HG02678 (cell line): ENCODE measurements at regions not wholly inside any gene's neighbourhood (a gene's known extent, or its start where the extent isn't known, plus 50 kb on each side); places are given as distances from the start of the nearest gene placed in this dataset.
A peak's percentile ranks its signal among the peaks of the same experiment; 100 is the strongest.
"Not testable (repeated sequence)": the region's sequence is repeated elsewhere in the genome, so short reads cannot be mapped to it uniquely, and the experiment has no call there.

Experiments
- ATAC-seq: cut with Tn5 transposase; IDR thresholded peaks from one replicate; pipeline ENCODE4 v1.9.1; 2021; ENCODE audit warnings: mild to moderate bottlenecking, moderate library complexity; ENCODE audit not compliant: unreplicated experiment

DNA sequence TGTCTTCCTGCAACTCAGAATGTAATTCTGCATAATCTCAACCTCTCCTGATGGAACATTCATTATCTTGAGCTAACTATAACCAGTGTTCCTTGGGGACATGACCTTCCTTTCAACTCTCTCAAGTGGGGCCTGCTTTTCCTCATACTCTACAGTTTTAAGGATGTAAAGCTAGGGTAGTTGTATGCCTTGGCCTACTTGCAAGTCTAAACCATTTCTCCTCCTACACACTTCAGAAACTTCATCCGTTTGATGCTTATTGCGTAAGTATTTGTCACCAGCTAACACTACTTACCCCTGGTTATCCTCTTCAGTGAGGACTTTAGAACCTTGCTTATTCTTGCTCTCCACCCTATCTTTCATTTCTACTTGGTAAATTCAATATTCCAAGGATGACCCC lies 548.9 kb downstream of the HINT1 start:
- no peak for ATAC-seq

DNA sequence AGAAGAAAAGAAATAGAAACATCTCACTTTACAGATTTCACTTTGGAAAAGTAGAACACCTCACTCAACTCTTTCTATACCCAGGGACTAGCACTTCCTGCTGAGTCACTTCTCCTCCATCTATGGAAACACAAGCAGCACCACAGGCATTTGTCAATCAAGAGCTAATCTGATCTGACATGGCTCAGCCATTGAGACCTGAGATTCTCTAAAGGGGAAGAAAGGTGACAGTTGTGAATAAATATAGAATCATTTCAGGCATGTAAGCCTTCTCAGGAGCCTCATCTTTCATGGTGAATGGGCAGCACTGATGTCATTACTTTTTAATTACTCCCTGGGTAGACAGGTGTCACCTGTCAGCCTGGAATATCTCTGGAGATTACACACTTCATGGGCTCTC lies 559.8 kb downstream of the HINT1 start:
- ATAC-seq: no peak

DNA sequence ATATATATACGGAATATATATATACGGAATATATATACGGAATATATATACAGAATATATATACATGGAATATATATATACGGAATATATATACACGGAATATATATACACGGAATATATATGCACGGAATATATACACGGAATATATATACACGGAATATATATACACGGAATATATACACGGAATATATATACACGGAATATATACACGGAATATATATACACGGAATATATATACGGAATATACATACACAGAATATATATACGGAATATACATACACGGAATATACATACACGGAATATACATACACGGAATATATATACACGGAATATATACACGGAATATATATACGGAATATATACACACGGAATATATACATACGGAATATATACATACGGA lies 568.4 kb downstream of the HINT1 start:
- ATAC-seq: not testable (repeated sequence)

DNA sequence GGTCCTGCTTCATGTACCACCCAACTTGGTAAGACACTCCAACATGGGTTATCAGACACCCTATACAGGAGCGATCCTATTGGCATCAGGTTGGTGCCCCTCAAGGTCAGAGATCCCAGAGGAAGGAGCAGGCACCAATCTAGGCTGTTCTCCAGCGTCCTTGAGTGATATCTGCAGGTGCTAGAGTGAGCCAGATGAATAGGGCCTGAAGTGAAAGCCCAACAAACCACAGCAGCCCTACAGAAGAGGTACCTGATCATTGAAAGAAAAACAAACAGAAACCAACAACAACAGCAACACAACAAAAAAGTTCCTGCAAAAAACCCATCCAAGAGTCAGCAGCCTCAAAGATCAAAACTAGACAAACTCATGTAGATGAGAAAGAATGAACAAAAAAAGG lies 584.8 kb downstream of the HINT1 start:
- no peak for ATAC-seq

DNA sequence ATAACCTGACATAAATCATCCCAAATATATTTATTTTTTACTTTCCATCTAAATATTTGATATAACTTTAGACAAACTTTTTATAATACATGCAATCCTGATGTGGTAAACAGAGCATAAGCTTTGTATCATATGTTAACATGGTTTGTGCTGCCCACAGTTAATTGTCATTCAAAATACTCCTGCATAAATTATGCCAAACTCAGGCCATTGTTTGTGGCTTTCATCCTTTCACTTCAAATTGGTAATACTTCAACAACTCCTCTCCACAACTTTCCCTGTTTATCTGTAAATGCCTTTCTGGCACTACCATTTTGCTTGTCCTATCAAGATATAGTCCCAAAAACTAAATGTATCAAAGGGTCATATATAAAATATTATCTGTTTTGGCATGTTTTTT lies 586.7 kb downstream of the HINT1 start:
- ATAC-seq: no peak

DNA sequence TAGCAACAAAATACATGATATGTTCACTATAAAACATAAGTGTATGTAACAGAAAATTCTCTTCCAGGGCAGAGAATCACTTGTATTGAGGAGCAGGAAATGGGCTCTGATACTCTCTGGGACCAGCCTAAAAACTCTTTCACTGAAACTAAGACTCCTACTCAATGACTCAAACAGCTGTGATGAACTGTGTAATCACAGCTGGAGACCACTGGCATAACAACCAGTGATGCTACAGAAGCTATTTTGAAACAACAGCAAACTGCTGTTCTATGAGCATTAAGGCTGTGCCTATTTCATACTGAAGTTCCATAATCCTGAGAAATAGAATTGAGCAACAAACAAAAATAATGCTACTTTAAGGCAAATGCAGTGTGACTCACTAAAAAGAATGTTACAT lies 594.0 kb downstream of the HINT1 start:
- no peak for ATAC-seq

DNA sequence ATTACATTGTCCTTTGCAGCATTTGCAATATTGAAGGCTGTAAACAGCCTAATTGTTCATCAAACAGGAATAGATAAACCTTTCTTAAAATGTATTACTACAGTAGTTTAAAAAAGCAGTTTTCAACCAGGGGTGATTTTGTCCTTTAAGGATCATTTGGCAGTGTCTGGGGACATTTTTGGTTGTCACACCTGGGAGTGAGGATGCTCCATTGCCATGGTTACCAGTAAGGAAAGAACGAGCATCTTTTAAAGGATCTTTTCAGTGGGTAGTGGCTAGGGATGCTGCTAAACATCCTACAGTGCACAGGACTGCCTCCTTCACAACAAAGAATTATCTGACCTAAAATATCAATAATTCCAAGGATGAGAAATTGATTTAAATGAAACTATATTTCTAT lies 596.3 kb downstream of the HINT1 start:
- ATAC-seq: no peak

DNA sequence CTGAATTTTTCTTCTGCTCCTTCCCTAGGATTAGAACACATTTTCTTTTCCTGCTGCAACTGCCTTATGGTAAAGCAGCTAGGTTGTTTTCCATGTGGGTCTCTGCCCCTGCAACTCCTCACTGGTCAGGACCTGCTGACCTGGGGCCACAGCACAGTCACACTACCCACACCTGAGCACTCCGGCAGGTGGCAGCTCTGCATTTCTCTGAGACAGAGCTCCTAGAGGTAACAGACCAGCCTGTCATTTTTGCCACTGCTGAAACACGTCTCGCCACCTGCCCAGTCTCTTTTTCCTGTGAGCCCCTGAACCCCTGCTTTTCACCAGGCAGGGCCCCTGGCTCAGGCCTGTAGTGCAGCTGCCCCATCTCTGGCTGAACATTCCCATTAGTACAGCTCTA lies 609.6 kb downstream of the HINT1 start:
- no peak for ATAC-seq

DNA sequence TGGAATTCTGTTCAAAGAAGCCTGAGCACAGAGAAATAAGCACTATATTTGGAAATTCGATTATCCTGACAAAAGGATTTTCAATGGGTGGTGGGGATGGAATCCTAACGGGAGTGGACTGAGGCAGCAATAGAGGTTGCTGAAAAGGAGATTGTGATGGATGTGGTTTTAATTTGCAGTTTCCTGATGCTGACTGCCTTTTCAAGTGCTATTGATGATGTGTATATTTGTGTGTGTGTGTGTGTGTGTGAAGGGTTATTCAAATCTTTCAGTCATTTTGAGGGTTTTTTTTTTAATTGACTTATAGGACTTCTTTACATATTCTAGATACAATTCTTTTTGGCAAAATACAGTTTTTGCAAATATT lies 614.5 kb downstream of the HINT1 start:
- ATAC-seq: no peak

DNA sequence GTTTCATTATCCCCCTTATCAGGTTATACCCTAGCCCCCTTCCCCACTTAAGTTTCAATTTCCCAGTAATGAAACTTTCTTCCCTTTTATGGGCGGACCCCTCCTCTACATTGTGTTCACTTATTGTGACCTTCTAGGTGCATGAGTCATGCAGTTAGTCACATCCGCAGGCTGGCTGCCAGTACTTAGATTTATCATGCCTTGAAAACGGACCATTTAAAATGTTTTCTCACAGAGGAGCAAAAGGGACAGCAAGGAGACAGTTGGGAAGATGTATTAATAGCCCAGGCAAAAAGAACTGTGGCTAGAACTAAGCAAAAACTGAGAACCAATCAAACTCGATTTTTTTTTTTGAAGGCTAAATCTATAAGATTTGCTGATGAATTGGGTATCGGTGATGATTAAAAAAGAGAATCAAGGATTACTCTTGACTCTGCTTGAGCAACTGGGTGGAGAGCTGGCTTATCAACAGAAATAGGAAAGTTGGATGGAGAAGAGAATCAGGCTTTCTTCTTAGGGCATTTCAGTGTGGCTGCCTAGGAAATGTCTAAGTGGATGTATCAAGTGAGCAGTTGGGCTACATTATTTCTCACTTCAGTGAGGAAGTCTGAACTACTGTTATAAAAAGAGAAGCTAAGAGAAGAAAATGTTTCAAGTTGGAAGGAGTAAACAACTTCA lies 615.0 kb downstream of the HINT1 start:
- ATAC-seq: no peak

DNA sequence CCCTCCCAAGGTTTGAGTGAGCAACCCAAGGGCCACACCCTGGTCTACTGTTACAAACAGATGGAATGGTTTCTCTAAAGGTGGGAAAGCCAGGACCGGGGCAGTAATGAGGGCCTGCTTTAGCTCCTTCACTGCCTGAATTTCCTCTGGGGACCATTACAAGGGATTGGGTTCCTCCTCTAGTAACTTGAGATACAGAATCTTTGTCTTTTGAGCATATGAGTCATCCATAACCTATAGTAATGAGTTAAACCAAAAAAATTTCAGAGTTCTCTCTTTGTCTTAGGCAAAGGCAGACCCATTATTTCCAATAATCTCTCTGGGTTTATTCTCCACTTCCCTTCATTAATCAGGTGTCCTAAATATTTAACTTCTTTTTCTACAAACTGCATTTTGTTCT lies 618.8 kb downstream of the HINT1 start:
- no peak for ATAC-seq

DNA sequence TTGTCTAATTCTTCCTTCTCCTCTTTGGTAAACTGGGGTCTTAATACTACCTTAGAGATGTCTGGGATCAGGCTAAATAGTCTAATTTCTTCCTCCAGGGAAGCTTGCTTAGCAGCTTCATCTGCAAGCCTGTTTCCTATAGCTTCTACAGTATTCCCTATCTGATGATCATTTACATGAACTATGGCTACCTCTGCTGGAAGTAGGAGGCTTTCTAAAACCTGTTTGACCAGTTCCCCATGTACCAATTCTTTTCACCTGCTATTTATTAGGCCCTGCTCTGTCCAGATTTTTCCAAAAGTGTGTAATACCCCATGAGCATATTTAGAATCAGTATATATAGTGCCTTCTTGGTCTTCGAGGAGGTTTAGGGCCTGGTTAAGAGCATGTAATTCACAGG lies 619.8 kb downstream of the HINT1 start:
- ATAC-seq: no peak

DNA sequence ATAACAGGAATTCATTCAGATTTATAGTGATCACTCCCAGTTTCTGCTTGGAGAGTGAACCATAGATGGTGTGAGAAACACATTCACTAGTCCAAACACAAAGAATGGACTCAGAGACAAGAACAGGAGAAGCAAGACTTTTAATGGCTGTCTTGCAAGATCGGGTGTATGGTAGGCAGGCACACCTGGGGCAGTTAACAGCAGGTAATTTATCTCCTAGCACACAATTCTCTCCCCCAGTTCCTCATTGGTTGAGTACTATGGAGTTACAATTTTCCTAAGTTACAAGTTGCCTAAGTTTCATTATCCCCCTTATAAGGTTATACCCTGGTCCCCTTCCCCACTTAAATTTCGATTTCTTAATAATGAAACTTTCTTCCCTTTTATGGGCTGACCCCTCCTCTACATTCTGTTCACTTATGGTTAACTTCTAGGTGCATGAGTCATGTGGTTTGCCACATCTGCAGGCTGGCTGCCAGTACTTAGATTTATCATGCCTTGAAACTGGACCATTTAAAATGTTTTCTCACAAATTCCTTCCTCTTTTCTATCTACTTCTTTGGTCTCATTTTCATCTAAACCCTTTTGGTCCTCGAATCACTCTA lies 623.3 kb downstream of the HINT1 start:
- peak; percentile 49 for ATAC-seq

DNA sequence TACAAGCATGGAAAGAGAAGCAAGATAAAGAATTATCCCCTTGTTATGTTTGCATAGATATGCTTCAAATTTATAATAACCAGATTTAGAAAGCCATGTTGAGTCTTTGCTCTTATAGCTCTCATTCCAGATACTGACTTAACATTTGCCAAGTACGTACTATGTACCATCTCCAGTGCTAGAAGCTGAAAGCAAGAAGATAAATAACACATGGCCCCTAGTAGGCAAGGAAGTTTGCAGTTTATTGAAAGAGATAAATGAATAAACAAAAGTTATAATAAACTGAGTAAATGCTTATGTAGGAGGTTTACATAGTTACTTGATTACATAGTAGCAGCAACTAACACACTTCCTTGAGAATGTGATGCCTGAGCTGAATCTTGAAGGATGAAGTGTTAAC lies 628.4 kb downstream of the HINT1 start:
- ATAC-seq: no peak

DNA sequence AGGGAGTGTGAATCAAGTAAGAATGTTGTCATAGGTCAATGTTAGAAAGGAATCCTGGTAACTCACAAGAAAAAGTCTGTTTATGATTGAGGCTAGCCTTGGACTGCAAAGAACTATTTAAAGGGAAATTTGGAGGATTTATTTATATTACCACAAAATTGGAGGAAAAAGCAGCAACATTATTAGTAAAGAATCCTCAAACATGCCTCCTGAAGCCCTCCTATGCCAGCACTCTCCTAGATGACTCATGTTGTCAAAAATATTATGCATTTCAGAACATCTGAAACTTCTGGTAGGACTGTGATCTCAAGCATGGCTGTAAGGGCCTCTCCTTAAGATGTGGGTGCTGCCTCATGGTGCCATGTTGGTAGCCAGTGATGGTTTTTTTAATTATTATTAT lies 628.5 kb downstream of the CHSY3 start:
- no peak for ATAC-seq

DNA sequence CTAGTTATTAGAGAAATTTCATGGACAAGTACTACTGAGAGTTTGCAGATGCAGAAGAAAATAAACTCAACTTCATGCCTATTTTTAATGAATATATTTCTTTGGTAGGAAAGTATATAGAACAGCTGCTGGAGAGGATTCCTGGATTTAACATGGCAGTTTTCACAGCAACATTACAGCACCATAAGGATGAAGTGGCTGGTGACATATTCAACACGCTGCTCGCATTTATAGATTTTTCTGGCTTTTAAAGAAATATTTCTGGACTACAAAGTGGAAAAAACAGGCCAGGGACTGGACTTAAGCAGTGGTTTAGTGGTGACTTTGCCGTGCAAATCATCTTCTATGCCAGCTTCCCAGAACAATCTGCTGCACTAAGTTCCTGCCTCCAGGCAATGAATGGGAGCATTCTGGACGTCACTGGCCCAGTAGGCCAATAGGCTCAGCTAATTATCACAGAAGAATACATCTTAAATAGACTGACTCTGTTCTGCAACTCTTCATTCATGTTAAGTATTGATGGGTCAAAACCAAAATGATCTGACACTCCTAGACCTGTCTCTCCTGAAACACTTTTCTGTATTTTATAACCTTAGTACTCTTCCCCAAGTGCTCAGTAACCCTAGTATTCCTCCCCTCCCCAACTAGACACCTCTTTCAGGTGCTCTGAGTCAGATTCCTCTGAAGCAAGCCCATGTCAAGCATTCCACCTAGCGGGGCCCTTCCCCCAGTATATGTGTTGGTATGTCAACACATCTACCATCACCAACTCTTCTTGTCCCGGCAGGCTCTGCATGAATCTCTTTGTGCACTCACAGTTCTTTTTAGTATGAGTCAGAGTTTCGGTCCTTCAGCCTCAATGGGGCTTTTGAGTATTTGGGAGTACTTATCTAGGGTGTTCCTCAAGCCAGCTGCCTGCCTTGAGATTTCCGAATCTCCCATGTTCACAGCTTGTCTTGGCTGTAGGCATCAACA lies 625.5 kb downstream of the CHSY3 start:
- no peak for ATAC-seq

DNA sequence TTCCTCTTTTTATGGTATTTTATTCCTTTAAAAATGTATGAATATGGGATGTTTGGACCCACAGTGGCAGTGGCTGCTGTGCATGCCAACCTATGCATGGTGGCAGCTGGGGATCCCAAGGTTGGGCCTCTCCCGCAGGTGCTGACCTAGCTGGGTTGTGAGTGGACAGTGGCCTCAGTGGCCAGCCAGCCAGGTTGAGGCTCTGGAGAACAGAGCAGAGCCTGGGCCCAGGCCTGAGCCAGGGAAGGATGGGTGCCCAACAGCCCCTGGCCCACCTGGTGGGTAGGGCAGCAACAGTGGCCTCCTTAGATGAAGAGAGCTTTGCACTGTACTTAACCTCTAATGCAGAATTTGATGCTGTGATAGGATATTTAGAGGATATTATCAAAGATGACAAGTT lies 624.8 kb downstream of the CHSY3 start:
- no peak for ATAC-seq

DNA sequence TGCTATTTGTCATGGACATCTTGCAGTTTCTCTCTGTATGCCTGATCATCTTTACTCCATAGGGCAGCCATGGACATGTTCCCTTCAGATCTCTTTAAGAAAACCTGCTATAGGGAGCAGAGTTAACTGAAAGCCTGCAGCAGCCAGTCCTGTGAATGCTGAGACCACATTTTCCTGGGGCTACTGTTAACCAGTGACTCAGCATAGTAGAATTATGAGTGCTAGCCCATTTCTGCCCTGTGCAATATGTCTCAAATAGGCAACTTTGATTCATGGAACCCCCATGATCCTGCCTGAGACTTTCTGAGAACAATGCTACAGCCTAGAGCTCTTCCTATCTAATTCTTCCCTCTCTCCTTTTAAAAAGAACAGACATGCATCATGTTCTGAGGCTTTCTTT lies 624.2 kb downstream of the CHSY3 start:
- ATAC-seq: no peak

DNA sequence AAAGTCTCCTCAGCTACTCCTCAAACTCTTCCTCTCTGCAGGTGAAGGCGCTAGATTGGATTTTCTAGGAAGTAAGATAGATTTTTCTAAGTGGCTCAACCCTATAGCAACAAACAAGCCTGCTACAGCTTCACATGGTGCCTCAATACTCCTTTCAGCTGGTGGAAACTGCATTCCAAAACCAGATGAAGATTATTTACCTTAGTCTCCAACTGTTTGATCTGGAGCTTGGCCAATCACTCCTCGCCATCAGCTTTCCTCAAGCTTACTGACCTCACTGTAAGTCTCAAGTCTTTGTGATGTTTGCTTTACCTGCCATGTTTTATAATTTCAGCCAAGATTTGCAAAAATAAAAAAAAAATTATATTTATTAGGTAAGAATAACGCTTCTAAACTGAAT lies 622.4 kb downstream of the CHSY3 start:
- ATAC-seq: no peak

DNA sequence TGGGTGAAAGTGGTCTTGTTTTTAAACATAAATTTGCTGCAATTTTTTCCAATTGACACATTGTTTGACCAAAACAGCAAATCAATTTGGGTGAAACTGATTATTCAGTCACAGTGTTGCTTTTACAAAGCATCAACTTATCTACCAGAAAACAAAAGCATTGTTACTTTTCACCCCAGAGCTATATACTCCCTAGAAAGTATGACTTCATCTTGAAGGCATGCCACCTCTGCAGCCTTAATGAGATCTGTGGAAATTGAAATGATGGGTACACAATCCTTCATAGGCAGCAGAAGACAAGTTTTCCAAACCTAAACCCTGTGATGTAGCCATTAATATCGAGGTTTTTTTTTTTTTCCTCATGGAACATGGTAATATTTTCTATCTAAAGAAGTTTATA lies 615.9 kb downstream of the CHSY3 start:
- ATAC-seq: no peak

DNA sequence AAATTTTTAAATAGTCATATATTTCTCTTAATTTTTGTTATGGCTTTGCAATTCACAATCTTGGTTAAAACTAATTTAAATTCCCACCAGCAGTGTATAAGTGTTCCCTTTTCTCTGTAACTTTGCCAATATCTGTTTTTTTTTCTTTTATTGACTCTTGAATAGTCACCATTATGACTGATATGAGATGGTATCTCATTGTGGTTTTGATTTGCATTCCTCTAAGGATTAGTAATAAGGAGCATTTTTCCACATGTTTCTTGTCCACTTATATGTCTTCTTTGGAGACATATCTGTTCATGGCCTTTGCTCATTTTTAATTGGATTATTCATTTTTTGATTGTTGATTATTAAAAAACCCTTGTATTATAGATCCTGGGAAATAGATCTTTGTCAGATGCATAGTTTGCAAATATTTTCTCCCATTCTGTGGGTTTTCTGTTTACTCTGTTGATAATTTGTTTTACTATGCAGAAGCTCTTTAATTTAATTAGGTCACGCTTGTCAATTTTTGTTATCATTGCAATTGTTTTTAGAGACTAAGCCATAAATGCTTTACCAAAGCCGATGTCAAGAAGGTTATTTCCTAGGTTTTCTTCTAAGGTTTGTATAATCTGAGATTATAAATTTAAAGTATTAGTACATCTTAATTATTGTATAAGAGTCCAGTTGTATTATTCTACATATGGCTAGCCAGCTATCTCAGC lies 610.9 kb downstream of the CHSY3 start:
- no peak for ATAC-seq
